Skin epidermis (tissue), 12 donors: ENCODE measurements at regions not wholly inside any gene's neighbourhood (a gene's known extent, or its start where the extent isn't known, plus 50 kb on each side); places are given as distances from the start of the nearest gene placed in this dataset.
A peak's percentile ranks its signal among the peaks of the same experiment; 100 is the strongest.

Experiments used
- H3K27ac ChIP-seq, 21 experiments: fragments of 200-600 bp; sonication (generic) in 11 of 21; one replicate each; pipeline ENCODE4 v1.5.0; 2020; ENCODE audit warnings: mild to moderate bottlenecking in 3 of 21, inconsistent platforms in 2 of 21, moderate library complexity in 2 of 21
- H3K4me3 ChIP-seq, 7 experiments: fragments of 200-600 bp; sonication (generic) in 2 of 7; one replicate each; pipeline ENCODE4 v1.5.0; 2020; ENCODE audit warnings: inconsistent platforms in 2 of 7, mild to moderate bottlenecking in 2 of 7, moderate library complexity in 1 of 7

DNA sequence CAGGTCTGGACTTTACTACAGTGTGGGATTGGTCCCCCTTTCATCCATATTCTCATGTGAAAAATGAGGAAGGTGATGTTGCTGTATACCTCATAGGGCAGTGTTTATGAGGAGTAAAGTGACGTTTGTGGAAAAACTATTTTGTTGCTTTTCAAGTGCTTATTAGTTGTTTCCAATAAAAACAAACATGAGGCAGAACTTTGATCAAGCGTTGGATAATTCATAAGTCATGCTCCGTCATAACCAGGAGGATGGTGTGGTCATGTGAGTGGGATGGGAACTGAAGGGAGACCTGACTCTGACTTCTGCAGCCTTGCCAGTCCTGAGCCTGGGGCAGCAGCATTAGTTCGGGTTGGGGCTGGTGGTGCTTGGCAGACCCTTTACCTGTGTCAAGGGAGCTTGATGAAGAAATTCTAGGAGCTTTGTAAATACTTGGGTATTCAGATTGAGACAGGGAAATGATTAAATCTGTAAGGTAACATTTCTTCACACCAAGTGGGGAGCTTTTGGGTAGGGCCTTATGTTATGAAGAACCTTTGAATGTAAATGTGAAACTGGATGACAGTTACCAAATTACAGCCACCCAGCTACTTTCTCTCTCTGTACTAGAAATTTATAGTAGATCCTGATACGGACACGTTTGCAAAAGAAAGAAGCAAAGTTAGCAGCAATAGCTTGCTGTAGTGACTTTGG lies 462.4 kb upstream of the RGS6 start:
- Histone ChIP-seq H3K4me3 (no peak overlapping the region), H3K27ac (no peak overlapping the region)

DNA sequence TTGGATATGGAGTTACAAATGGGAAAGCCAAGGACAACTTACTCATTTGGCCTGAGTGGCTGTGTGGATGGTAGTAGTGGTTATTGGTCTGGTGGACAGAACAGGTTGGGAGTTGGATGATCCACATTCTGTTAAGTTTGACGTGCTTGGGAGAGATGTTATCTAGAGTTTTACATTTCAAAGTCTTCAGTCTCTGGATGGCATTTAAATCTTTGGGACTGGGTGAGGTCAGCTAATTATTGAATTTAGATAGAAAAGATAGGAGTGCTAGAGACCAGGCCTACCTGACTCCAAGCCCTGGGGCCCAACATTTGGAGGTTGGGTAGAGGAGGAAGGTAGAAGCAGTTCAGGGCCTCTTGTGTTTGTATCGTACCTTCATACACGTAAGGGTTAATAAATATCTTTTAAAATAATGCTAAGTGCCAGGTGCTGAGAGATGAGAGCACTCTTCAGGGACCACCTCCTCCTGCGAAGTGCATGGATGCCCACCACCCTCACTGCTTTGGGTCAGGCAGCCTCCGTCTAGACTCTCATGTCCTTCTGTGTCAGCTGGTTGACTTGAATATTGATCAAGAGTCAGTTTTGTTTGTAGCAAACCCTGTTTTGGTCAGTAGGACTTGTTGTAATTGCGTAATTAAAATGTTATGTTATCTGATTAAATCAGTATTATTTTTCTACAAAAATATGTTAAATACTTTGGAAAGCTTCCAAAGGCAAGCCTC lies 460.4 kb upstream of the RGS6 start:
- no peak overlapping the region for H3K27ac ChIP-seq
- no peak overlapping the region for H3K4me3 ChIP-seq

DNA sequence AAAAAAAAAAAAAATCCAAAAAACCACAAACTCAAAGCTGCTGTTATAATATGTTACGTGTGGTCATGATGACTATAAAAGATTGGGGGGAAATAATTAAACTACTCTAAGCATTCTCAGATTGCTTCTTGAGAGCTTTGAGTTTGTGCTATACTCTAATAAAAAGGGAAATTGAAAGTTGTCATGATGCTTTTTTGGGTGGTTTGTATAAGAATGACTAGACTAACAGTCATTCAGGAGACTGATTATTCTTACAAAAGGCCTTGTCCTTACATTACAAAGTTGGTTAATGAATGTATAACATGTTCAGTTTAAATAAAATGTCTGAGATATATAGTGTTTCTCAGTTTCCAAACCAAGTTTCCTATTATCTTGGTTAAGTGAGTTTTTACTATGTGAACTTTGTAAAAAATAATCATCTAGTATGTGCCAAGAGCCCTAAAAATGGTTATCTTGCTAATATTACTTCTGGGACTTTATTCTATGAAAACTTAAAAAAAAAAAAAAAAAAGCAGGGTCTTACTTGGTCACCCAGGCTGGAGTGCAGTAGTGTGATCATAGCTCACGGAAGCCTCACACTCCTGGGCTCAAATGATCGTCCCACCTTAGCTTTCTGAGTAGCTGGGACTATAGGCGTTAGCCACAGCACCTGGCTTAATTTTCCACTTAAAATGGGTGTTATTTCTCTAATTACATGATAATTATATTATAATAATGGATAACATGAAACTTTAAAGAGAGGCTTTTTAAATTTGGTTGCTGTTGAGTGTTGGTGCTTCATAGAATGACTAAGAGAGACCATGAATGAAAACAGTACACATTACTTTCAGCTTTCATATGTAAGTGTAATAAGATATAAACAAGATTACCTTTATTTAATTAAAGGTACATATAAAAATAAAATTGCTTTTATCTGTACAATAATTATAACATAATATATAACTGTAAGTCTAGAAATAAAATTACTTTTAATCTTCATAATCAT lies 459.6 kb upstream of the RGS6 start:
- Histone ChIP-seq H3K4me3 (no peak overlapping the region), H3K27ac (no peak overlapping the region)

DNA sequence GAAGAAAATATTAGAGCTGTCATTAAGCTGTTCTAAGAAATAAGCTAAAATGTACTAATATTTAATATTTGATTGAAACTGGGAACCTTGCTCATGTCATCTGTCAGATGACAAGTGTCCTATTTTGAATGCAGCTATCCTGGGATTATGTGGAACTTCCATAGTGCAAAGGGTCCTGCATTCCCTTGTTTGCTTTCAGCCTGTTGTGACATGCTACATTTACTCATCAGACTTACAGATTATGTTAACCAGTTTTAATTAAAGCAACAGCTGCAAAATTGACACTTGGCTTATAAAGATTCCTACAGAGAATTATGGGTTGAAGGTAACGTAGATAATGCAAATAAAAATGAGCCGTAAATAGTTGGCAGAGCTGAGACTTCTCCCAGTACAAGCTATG lies 458.4 kb upstream of the RGS6 start:
- no peak overlapping the region for H3K4me3 ChIP-seq
- no peak overlapping the region for H3K27ac ChIP-seq

DNA sequence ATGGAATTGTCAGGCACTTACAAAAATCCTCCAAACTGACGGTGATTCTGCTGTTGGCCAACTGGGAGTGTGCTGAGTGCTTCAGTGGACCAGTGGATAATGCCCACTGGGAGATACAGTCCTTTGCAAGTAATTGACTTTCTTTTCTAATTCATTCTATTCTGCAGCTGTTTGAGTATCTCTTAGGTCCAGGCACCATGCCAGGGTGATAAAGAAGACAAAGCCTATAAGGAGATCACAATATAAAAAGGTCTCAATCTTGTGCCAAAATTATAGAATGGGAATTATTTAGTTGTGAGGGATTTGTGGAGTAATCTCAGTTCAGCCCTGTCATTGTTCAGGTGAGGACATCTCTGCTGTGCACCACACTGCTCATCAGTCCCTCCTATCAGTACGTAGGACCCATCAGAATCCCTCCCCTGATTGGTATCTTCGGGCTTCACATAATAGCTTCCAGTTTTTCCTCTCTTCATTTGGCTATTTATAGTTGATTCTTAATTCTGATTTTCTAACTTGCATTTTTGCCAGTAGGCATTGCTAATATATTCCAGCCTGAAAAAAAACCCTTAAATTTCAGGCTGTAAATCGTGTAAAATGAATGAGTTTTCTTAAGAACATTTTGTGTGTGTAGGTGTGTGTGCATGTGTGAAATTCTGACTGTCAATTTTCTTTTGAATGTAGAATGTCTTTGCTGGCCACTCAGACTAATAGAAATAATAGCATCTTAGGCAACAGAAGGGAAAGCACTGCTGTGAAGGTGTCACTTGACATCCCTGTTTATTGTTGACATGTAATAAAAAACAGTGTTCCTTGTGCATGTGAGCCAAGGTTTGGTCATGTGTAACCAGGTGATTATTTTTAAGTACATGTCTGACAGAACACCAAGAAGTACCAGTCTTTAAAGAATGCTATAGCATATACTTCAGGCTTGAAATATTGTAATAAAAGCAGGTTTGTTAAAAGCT lies 457.6 kb upstream of the RGS6 start:
- Histone ChIP-seq H3K4me3 (no peak overlapping the region), H3K27ac (no peak overlapping the region)

DNA sequence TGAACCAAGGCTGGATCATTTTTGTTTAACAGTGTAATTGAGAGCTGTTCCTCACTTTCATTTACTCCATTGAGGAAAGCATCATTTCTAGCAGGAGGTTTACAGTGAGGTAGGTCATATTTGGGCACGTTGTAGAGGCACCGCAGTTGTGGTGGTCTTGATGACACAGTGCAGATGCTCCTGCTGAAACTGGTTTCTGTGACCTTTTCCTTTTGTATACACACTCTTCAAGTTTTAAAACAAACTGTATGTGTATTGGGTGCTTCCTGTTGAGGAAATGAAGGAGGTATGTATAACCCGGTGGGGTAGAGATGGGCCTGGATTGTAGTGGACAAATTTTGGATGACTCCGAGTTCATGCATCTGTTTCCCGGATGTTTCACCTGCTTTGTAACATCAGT lies 456.3 kb upstream of the RGS6 start:
- Histone ChIP-seq H3K4me3 (no peak overlapping the region), H3K27ac (no peak overlapping the region)

GRCh38 chr14:71478542-71478941 lies 453.7 kb upstream of the RGS6 start:
- no peak overlapping the region for H3K4me3 ChIP-seq
- H3K27ac ChIP-seq: peak overlapping the region in 15 of 21 experiments; percentile 12 to 79 (median 52)

DNA sequence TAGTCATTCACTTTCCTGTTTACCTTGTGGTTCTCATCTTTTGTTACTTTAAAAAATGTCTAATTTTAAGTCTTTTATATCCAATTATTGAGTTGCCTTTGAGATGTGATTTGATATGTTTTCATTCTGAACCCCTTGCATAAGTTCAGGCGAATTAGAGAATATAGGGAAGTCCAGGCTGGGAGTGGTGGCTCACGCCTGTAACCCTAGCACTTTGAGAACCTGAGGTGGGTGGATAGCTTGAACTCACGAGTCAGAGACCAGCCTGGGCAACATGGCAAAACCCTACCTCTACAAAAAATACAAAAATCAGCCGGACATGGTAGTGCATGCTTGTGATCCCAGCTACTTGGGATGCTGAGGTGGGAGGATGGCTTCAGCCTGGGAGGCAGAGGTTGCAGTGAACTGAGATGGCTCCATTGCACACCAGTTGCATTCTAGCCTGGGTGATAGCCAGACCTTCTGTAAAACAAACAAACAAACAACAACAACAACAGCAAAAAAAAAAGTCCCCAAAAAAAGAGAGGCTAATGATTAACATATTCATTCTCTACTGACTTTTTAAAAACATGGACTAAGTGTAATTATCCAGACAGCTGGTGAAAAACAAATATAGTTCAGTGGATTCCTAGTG lies 451.1 kb upstream of the RGS6 start:
- no peak overlapping the region for H3K27ac ChIP-seq
- H3K4me3 ChIP-seq: no peak overlapping the region

- no peak overlapping the region for H3K4me3 ChIP-seq
- no peak overlapping the region for H3K27ac ChIP-seq
Measured at GRCh38 chr14:71482671-71483070, 449.6 kb upstream of the RGS6 start.

GRCh38 chr14:71483154-71483553 lies 449.1 kb upstream of the RGS6 start:
- Histone ChIP-seq H3K27ac (no peak overlapping the region), H3K4me3 (no peak overlapping the region)

- H3K4me3 ChIP-seq: no peak overlapping the region
- no peak overlapping the region for H3K27ac ChIP-seq
Measured at GRCh38 chr14:71485833-71486232, 446.4 kb upstream of the RGS6 start.

DNA sequence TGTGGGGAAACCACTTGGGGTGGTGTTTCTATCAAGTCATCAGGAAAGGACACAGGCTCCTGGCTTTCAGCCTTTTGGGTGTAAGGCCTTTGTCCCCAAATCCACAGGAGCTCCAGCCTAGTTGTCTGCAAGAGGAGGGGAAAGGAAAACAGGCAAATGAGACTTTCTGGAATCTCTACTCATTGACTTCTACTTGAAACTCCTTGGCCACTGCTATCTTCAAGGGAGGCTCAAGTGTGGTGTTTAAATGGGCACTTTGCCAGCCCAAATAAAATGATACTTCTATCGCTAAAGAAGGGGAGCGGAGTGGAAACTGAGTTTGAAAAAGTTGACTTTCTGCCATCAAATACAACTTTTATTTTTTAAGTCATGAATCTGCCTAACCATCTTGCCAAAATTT lies 445.9 kb upstream of the RGS6 start:
- no peak overlapping the region for H3K27ac ChIP-seq
- H3K4me3 ChIP-seq: no peak overlapping the region

GRCh38 chr14:71487449-71487848 lies 444.8 kb upstream of the RGS6 start:
- H3K27ac ChIP-seq: no peak overlapping the region
- no peak overlapping the region for H3K4me3 ChIP-seq

DNA sequence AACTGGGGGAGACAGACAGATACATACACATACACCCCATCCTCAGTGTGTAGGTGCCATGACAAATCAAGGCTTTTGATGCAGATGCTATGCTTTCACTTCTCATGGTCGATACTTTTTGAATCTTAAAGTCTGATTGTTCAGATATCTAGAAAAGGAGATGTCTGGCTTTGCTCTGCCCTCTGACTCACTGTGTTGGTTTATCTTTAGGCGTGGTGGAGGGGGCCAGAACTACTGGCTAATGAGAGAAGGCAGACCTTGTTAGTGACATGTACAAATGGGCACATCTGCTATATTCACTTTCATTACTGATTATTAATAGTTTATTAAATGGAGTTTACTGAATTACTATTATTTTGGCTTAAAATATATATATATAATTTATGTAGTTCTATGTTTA lies 444.3 kb upstream of the RGS6 start:
- Histone ChIP-seq H3K4me3 (no peak overlapping the region), H3K27ac (no peak overlapping the region)

GRCh38 chr14:71488703-71489191 lies 443.5 kb upstream of the RGS6 start:
- no peak overlapping the region for H3K4me3 ChIP-seq
- H3K27ac ChIP-seq: no peak overlapping the region

- Histone ChIP-seq H3K4me3 (no peak overlapping the region), H3K27ac (no peak overlapping the region)
Measured at GRCh38 chr14:71489742-71490141, 442.5 kb upstream of the RGS6 start.

GRCh38 chr14:71491931-71492330 lies 440.3 kb upstream of the RGS6 start:
- H3K4me3 ChIP-seq: no peak overlapping the region
- no peak overlapping the region for H3K27ac ChIP-seq

GRCh38 chr14:71492346-71492745 lies 439.9 kb upstream of the RGS6 start:
- Histone ChIP-seq H3K27ac (no peak overlapping the region), H3K4me3 (no peak overlapping the region)

DNA sequence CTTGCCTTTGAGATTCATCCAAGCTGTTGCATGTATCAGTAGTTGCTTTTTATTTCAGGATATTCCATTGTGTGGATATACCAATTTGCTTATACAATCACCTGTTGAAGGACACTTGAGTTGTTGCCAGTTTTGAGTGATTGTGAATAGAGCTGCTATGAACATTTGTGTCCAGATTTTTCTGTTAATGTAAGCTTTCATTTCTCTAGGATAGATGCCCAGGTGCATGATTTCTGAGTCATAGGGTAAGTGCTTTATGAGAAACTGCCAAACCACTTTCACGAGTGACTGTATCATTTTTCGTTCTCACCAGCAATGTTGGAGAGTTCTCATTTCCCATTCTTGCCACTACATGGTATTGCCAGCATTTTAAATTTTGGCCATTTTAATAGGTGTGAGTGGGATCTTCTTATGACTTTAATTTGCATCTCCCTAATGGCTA lies 434.6 kb upstream of the RGS6 start:
- H3K27ac ChIP-seq: peak overlapping the region in 1 of 21 experiments; percentile 2

More for the DNA sequence above, 434.6 kb upstream of the RGS6 start:
- H3K4me3 ChIP-seq: no peak overlapping the region
